IMR-90 (cell line): ENCODE measurements at regions not wholly inside any gene's neighbourhood (a gene's known extent, or its start where the extent isn't known, plus 50 kb on each side); places are given as distances from the start of the nearest gene placed in this dataset.

ENCODE experiments used
- ATAC-seq: fragments of 200-7000 bp; cut with Tn5 transposase; 2 replicates; pipeline ENCODE4 v1.9.1; 2020; ENCODE audit warnings: low read depth, mild to moderate bottlenecking, moderate library complexity
- BruUV-seq: library from RNA; stranded (reverse); fragments of 400-500 nt; replicated peaks from 2 replicates; lab custom pipeline; 2021; lab: Mats Ljungman, UMichigan
- CTCF ChIA-PET: fragments of 300-600 bp; formaldehyde crosslinking; extraction: SDS; loops from one replicate; lab custom pipeline; 2021; ENCODE audit warnings: antibody characterized with exemption; lab: Yijun Ruan, JAX
- POLR2A ChIA-PET: fragments of 300-600 bp; sonication (Branson Sonifier 250); formaldehyde crosslinking; loops from one replicate; lab custom pipeline; 2022; ENCODE audit warnings: antibody characterized with exemption; ENCODE audit not compliant: unreplicated experiment; lab: Charles Lee
- DNase-seq: peaks from one replicate; pipeline ENCODE4 v3.0.0; 2013
- H2AFZ ChIP-seq: replicated peaks from 2 replicates; pipeline ENCODE3; 2013; ENCODE audit warnings: low read length, mild to moderate bottlenecking; ENCODE audit not compliant: poor library complexity
- H2AK5ac ChIP-seq: 2 replicates; pipeline ENCODE4 v1.6.1; 2013; ENCODE audit warnings: low read depth, low read length, inconsistent platforms
- H2AK9ac ChIP-seq: replicated peaks from 2 replicates; pipeline ENCODE3; 2013; ENCODE audit warnings: mild to moderate bottlenecking, low read depth, low read length, moderate library complexity; ENCODE audit not compliant: poor library complexity
- H2BK120ac ChIP-seq: 2 replicates; pipeline ENCODE4 v1.6.1; 2013; ENCODE audit warnings: low read depth, low read length, inconsistent platforms
- H2BK15ac ChIP-seq: 3 replicates; pipeline ENCODE4 v1.6.1; 2013; ENCODE audit warnings: low read depth, low read length, inconsistent platforms
- H2BK20ac ChIP-seq: 2 replicates; pipeline ENCODE4 v1.6.1; 2013; ENCODE audit warnings: low read depth, mild to moderate bottlenecking, inconsistent platforms, low read length, moderate library complexity
- H2BK5ac ChIP-seq: 2 replicates; pipeline ENCODE4 v1.6.1; 2013; ENCODE audit warnings: mild to moderate bottlenecking, low read depth, low read length, inconsistent platforms; ENCODE audit not compliant: poor library complexity, severe bottlenecking
- H3K14ac ChIP-seq: replicated peaks from 2 replicates; pipeline ENCODE4 v1.6.1; 2013; ENCODE audit warnings: low read depth, low read length, inconsistent platforms
- H3K18ac ChIP-seq: 2 replicates; pipeline ENCODE4 v1.6.1; 2013; ENCODE audit warnings: low read depth, low read length, control low read depth
- H3K23ac ChIP-seq: 2 replicates; pipeline ENCODE4 v1.6.1; 2013; ENCODE audit warnings: low read depth, low read length, inconsistent platforms
- H3K27ac ChIP-seq: 2 replicates; pipeline ENCODE4 v1.5.1; 2013; ENCODE audit warnings: mild to moderate bottlenecking, control low read depth, low read length; ENCODE audit not compliant: insufficient read depth
- H3K27me3 ChIP-seq: 2 replicates; pipeline ENCODE4 v1.6.1; 2013; ENCODE audit warnings: low read length; ENCODE audit not compliant: control insufficient read depth, insufficient read depth
- H3K36me3 ChIP-seq: 2 replicates; pipeline ENCODE4 v1.6.1; 2013; ENCODE audit warnings: low read length, mixed read lengths; ENCODE audit not compliant: control insufficient read depth, insufficient read depth
- H3K4ac ChIP-seq: 2 replicates; pipeline ENCODE4 v1.6.1; 2013; ENCODE audit warnings: low read depth, low read length, inconsistent platforms
- H3K4me1 ChIP-seq: 2 replicates; pipeline ENCODE4 v1.6.1; 2013; ENCODE audit warnings: low read length, mixed read lengths; ENCODE audit not compliant: control insufficient read depth, insufficient read depth
- H3K4me2 ChIP-seq: 2 replicates; pipeline ENCODE4 v1.6.1; 2013; ENCODE audit warnings: low read depth, mild to moderate bottlenecking, control low read depth, low read length, moderate library complexity
- H3K4me3 ChIP-seq: 2 replicates; pipeline ENCODE4 v1.5.1; 2013; ENCODE audit warnings: low read depth, mild to moderate bottlenecking, control low read depth, low read length, moderate library complexity; ENCODE audit not compliant: insufficient read depth
- H3K56ac ChIP-seq: 2 replicates; pipeline ENCODE4 v1.6.1; 2013; ENCODE audit warnings: low read length, inconsistent platforms; ENCODE audit not compliant: insufficient read depth; ENCODE audit errors: extremely low read depth
- H3K79me1 ChIP-seq, 2 experiments: 2 replicates each; pipeline ENCODE4 v1.6.1; 2013; ENCODE audit warnings: low read length in 2 of 2, inconsistent platforms in 1 of 2, low read depth in 1 of 2
- H3K9ac ChIP-seq: 2 replicates; pipeline ENCODE4 v1.6.1; 2013; ENCODE audit warnings: low read depth, low read length, control low read depth
- H3K9me1 ChIP-seq: 2 replicates; pipeline ENCODE4 v1.6.1; 2013; ENCODE audit warnings: low read length, inconsistent platforms; ENCODE audit not compliant: insufficient read depth
- H3K9me3 ChIP-seq: 2 replicates; pipeline ENCODE4 v1.6.1; 2013; ENCODE audit warnings: low read length; ENCODE audit not compliant: control insufficient read depth, insufficient read depth
- H4K20me1 ChIP-seq: 2 replicates; pipeline ENCODE4 v1.6.1; 2013; ENCODE audit warnings: low read length, inconsistent platforms; ENCODE audit not compliant: insufficient read depth
- H4K5ac ChIP-seq: 2 replicates; pipeline ENCODE4 v1.6.1; 2013; ENCODE audit warnings: mild to moderate bottlenecking, low read depth, low read length, control low read depth
- H4K8ac ChIP-seq, 2 experiments: 2 replicates each; pipeline ENCODE4 v1.6.1; 2013; ENCODE audit warnings: low read depth in 2 of 2, low read length in 2 of 2, control low read depth in 1 of 2, inconsistent platforms in 1 of 2
- H4K91ac ChIP-seq: 2 replicates; pipeline ENCODE4 v1.6.1; 2013; ENCODE audit warnings: low read depth, low read length, inconsistent platforms; ENCODE audit not compliant: insufficient read depth
- CEBPB ChIP-seq: IDR thresholded peaks from 2 replicates; pipeline ENCODE4 v1.6.1; 2012; ENCODE audit warnings: low read depth, low read length, improper control_type of control experiment
- CHD1 ChIP-seq: IDR thresholded peaks from 2 replicates; pipeline ENCODE4 v1.6.1; 2012; ENCODE audit warnings: low read depth, low read length, improper control_type of control experiment
- CTCF ChIP-seq: conservative IDR thresholded peaks from 2 replicates; pipeline ENCODE4 v1.5.1; 2012; ENCODE audit warnings: mild to moderate bottlenecking, low read depth, low read length, improper control_type of control experiment
- FOS ChIP-seq: fragments of 150-350 bp; IDR thresholded peaks from 2 replicates; pipeline ENCODE4 v1.6.1; 2016; ENCODE audit warnings: low read depth, low read length
- MAFK ChIP-seq: IDR thresholded peaks from 2 replicates; pipeline ENCODE4 v1.6.1; 2012; ENCODE audit warnings: low read depth, low read length, improper control_type of control experiment
- MAZ ChIP-seq: IDR thresholded peaks from 2 replicates; pipeline ENCODE4 v1.6.1; 2012; ENCODE audit warnings: low read depth, mild to moderate bottlenecking, low read length, improper control_type of control experiment, moderate library complexity, borderline replicate concordance
- MXI1 ChIP-seq: IDR thresholded peaks from 2 replicates; pipeline ENCODE4 v1.6.1; 2012; ENCODE audit warnings: low read depth, mild to moderate bottlenecking, low read length, moderate library complexity, borderline replicate concordance
- NFE2L2 ChIP-seq: fragments of 150-350 bp; IDR thresholded peaks from 2 replicates; pipeline ENCODE4 v1.6.1; 2016; ENCODE audit warnings: low read depth, mild to moderate bottlenecking, low read length
- RAD21 ChIP-seq: IDR thresholded peaks from 2 replicates; pipeline ENCODE4 v1.6.1; 2012; ENCODE audit warnings: low read length, improper control_type of control experiment
- RCOR1 ChIP-seq: IDR thresholded peaks from 2 replicates; pipeline ENCODE4 v1.6.1; 2012; ENCODE audit warnings: mild to moderate bottlenecking, low read length, improper control_type of control experiment; ENCODE audit not compliant: insufficient replicate concordance
- SMC3 ChIP-seq: fragments of 150-350 bp; IDR thresholded peaks from 2 replicates; pipeline ENCODE4 v1.6.1; 2016; ENCODE audit warnings: low read depth, mild to moderate bottlenecking, antibody characterized with exemption, low read length, moderate library complexity
- USF2 ChIP-seq: fragments of 150-350 bp; IDR thresholded peaks from 2 replicates; pipeline ENCODE4 v1.6.1; 2017; ENCODE audit warnings: mild to moderate bottlenecking, antibody characterized with exemption, low read length, low read depth
- WGBS, 2 experiments: methylation state at CpG; one replicate each; pipeline versions ENCODE4 v1.1.5 to v1.1.7; 2013; ENCODE audit warnings: missing lambda C conversion rate in 2 of 2; ENCODE audit not compliant: insufficient read length in 1 of 2; ENCODE audit errors: extremely low coverage in 2 of 2; 5-methylcytosine and 5-hydroxymethylcytosine counted together
- dilution Hi-C: fragments of 300-500 bp; cut with HindIII; formaldehyde crosslinking; loops from one replicate; pipeline ENCODE4 v1.14.3; 2018; ENCODE audit warnings: low sequenced_read_pairs; ENCODE audit not compliant: unreplicated experiment
- in situ Hi-C: fragments of 300-500 bp; cut with MboI; formaldehyde crosslinking; loops from 3 replicates; pipeline ENCODE4 v1.14.3; 2019; ENCODE audit warnings: low sequenced_read_pairs, inconsistent platforms, mixed read lengths
- intact Hi-C: fragments of 100-400 bp; cut with micrococcal nuclease; formaldehyde crosslinking; loops from 2 replicates; pipeline ENCODE4 v1.10.0; 2022

- Histone ChIP-seq H4K5ac (no peak overlapping the region), H4K20me1 (no peaks in the 10 kb centered on the region), H3K27me3 (no peaks in the 10 kb centered on the region), H3K27ac (no peak overlapping the region), H3K4ac (no peak overlapping the region), H3K9me1 (no peaks in the 10 kb centered on the region), H3K79me1 (no peaks in the 10 kb centered on the region), H3K4me1 (no peaks in the 10 kb centered on the region), H2BK15ac (no peak overlapping the region), H3K9ac (no peak overlapping the region), H3K23ac (no peak overlapping the region), H4K8ac (no peak overlapping the region), H3K36me3 (no peaks in the 10 kb centered on the region), H2AFZ (no peak overlapping the region), H2BK20ac (no peak overlapping the region), H2BK5ac (no peak overlapping the region), H3K4me3 (no peak overlapping the region), H3K4me2 (no peak overlapping the region), H3K56ac (no peak overlapping the region), H2AK9ac (no peak overlapping the region), H2AK5ac (no peak overlapping the region), H3K18ac (no peak overlapping the region), H3K14ac (no peak overlapping the region), H4K91ac (no peak overlapping the region), H2BK120ac (no peak overlapping the region), H3K9me3 (peaks cover 6% of the 10 kb centered on the region)
- 100% methylated on average over 2 of the region's 2 CpGs; no CpG with 5 or more reads in 1 of the 2 experiments for WGBS, 2 experiments
- ATAC-seq (no peak), DNase-seq (no peak)
- ChIA-PET CTCF (no interaction called here), POLR2A (no interaction called here)
- intact Hi-C loops, result no loop called here
- in situ Hi-C loops, result no loop called here
- BruUV-seq, result no TSS peak
- dilution Hi-C loops, result no loop called here
- TF ChIP-seq CHD1 (no peak), MAZ (no peak), RAD21 (no peak), RCOR1 (no peak), CTCF (no peak), NFE2L2 (no peak), USF2 (no peak), MAFK (no peak), MXI1 (no peak), SMC3 (no peak), CEBPB (no peak), FOS (no peak)
These were observed 416.1 kb downstream of the TMEM38B start for GRCh38 chr9:106110483-106110882.
